ENCODE measurements at regions not wholly inside any gene's neighbourhood (a gene's known extent, or its start where the extent isn't known, plus 50 kb on each side); places are given as distances from the start of the nearest gene placed in this dataset.
"Not testable (repeated sequence)": the region's sequence is repeated elsewhere in the genome, so short reads cannot be mapped to it uniquely, and the experiment has no call there.

DNA sequence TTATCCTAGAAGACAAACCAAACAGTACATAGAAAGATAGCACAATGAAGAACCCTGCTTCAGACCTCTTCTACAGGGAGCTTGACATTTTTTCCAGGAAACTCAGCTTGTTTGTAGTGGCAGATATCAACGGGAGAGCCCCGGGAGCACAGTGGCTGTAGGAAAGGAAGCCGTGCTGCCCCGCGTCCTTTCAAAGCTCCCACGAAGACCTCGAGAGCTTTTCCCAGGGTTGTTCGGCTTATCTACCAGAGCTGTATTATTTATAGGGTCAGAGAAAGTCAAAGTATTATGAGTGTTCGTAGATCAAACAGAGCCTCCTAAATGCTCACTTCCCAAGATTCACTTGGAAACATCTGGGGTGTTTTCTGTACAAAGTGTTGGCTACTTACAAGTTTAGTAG lies 167.1 kb upstream of the COPS8 start:
- Histone ChIP-seq H3K4me3 (no peak overlapping the region), H3K9ac (ENCODE audit: insufficient read depth in 1 of 2, low read length in 2 of 2) (no peak overlapping the region), H3K27me3 (ENCODE audit: control insufficient read depth in 3 of 3, insufficient read depth in 3 of 3, low read length in 2 of 3) (no peaks in the 10 kb centered on the region), H3K9me3 (ENCODE audit: control insufficient read depth in 4 of 4, insufficient read depth in 3 of 4, low read length in 3 of 4) (no peaks in the 10 kb centered on the region), H3K4me1 (ENCODE audit: control insufficient read depth in 5 of 5, insufficient read depth in 5 of 5, low read length in 5 of 5) (peaks cover 0 to 26% (median 6%) of the 10 kb centered on the region in 5 donors), H3K36me3 (ENCODE audit: control insufficient read depth in 4 of 4, insufficient read depth in 4 of 4, low read length in 4 of 4) (no peaks in the 10 kb centered on the region), H3K27ac (ENCODE audit: low read depth in 1 of 2, low read length in 1 of 2) (no peak overlapping the region)
- WGBS, 2 donors: 49 to 58% methylated on average over 9 of the region's 9 CpGs
- DNase-seq: no peak
- no peak for ATAC-seq (ENCODE audit: insufficient read depth, low FRiP score)
- TF ChIP-seq, protein P1, sequence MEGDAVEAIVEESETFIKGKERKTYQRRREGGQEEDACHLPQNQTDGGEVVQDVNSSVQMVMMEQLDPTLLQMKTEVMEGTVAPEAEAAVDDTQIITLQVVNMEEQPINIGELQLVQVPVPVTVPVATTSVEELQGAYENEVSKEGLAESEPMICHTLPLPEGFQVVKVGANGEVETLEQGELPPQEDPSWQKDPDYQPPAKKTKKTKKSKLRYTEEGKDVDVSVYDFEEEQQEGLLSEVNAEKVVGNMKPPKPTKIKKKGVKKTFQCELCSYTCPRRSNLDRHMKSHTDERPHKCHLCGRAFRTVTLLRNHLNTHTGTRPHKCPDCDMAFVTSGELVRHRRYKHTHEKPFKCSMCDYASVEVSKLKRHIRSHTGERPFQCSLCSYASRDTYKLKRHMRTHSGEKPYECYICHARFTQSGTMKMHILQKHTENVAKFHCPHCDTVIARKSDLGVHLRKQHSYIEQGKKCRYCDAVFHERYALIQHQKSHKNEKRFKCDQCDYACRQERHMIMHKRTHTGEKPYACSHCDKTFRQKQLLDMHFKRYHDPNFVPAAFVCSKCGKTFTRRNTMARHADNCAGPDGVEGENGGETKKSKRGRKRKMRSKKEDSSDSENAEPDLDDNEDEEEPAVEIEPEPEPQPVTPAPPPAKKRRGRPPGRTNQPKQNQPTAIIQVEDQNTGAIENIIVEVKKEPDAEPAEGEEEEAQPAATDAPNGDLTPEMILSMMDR (IDR thresholded peaks at IDR 0.05; ENCODE audit: control extremely low read depth, extremely low read depth): no peak

DNA sequence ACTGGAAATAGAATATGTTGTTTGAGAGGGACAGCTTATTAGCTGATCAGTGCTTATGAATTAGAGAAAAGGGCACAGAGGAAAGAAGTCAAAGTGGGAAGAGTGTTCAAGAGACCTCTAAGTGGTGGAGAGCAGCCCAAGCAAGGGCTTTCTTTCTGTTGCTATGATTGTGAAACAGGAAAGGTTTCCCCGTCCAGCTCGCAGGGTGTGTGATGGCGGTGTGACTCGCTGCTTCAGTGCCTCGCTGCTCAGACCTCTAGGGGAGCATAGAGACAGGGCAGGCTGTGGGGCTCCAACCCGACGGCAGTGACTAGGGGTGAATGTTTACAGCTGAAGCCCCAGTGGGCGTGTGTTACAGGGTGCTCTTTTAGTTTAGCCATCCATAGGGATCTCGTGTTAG lies 166.5 kb upstream of the COPS8 start:
- H3K27me3 ChIP-seq (ENCODE audit: control insufficient read depth in 3 of 3, insufficient read depth in 3 of 3, low read length in 2 of 3): no peaks in the 10 kb centered on the region
- TF ChIP-seq, protein P1 (IDR thresholded peaks at IDR 0.05; ENCODE audit: control extremely low read depth, extremely low read depth): no peak
- no peak overlapping the region for H3K9ac ChIP-seq (ENCODE audit: insufficient read depth in 1 of 2, low read length in 2 of 2)
- no peak overlapping the region for H3K4me3 ChIP-seq
- H3K4me1 ChIP-seq (ENCODE audit: control insufficient read depth in 5 of 5, insufficient read depth in 5 of 5, low read length in 5 of 5): peaks cover 0 to 26% (median 6%) of the 10 kb centered on the region in 5 donors
- no peak overlapping the region for H3K27ac ChIP-seq (ENCODE audit: low read depth in 1 of 2, low read length in 1 of 2)
- DNase-seq: no peak
- WGBS, 2 donors: 47 to 65% methylated on average over 9 of the region's 9 CpGs
- no peaks in the 10 kb centered on the region for H3K36me3 ChIP-seq (ENCODE audit: control insufficient read depth in 4 of 4, insufficient read depth in 4 of 4, low read length in 4 of 4)
- no peaks in the 10 kb centered on the region for H3K9me3 ChIP-seq (ENCODE audit: control insufficient read depth in 4 of 4, insufficient read depth in 3 of 4, low read length in 3 of 4)
- ATAC-seq (ENCODE audit: insufficient read depth, low FRiP score): no peak

- H3K9ac ChIP-seq (ENCODE audit: insufficient read depth in 1 of 2, low read length in 2 of 2); DNase-seq; H3K9me3 ChIP-seq (ENCODE audit: control insufficient read depth in 4 of 4, insufficient read depth in 3 of 4, low read length in 3 of 4); H3K4me3 ChIP-seq; H3K36me3 ChIP-seq (ENCODE audit: control insufficient read depth in 4 of 4, insufficient read depth in 4 of 4, low read length in 4 of 4); H3K27ac ChIP-seq (ENCODE audit: low read depth in 1 of 2, low read length in 1 of 2); ATAC-seq (ENCODE audit: insufficient read depth, low FRiP score); H3K27me3 ChIP-seq (ENCODE audit: control insufficient read depth in 3 of 3, insufficient read depth in 3 of 3, low read length in 2 of 3): not testable (repeated sequence)
- H3K4me1 ChIP-seq (ENCODE audit: control insufficient read depth in 5 of 5, insufficient read depth in 5 of 5, low read length in 5 of 5): peaks cover 0 to 20% (median 6%) of the 10 kb centered on the region in 5 donors
- 94 to 96% methylated on average over 11 of the region's 11 CpGs for WGBS, 2 donors
Measured at GRCh38 chr2:236919801-236920379, 165.8 kb upstream of the COPS8 start.

- ATAC-seq (ENCODE audit: insufficient read depth, low FRiP score) (no peak), DNase-seq (no peak)
- TF ChIP-seq, protein P1 (IDR thresholded peaks at IDR 0.05; ENCODE audit: control extremely low read depth, extremely low read depth): no peak
- 95 to 97% methylated on average over 7 of the region's 7 CpGs for WGBS, 2 donors
- no peaks in the 10 kb centered on the region for H3K36me3 ChIP-seq (ENCODE audit: control insufficient read depth in 4 of 4, insufficient read depth in 4 of 4, low read length in 4 of 4)
- H3K4me3 ChIP-seq: no peak overlapping the region
- no peaks in the 10 kb centered on the region for H3K9me3 ChIP-seq (ENCODE audit: control insufficient read depth in 4 of 4, insufficient read depth in 3 of 4, low read length in 3 of 4)
- H3K27ac ChIP-seq (ENCODE audit: low read depth in 1 of 2, low read length in 1 of 2): no peak overlapping the region
- H3K4me1 ChIP-seq (ENCODE audit: control insufficient read depth in 5 of 5, insufficient read depth in 5 of 5, low read length in 5 of 5): peaks cover 0 to 9% (median 2%) of the 10 kb centered on the region in 5 donors
- no peak overlapping the region for H3K9ac ChIP-seq (ENCODE audit: insufficient read depth in 1 of 2, low read length in 2 of 2)
- H3K27me3 ChIP-seq (ENCODE audit: control insufficient read depth in 3 of 3, insufficient read depth in 3 of 3, low read length in 2 of 3): no peaks in the 10 kb centered on the region
Measured at GRCh38 chr2:236922061-236922460, 163.6 kb upstream of the COPS8 start.
